IMR-90 (cell line): ENCODE measurements at regions not wholly inside any gene's neighbourhood (a gene's known extent, or its start where the extent isn't known, plus 50 kb on each side); places are given as distances from the start of the nearest gene placed in this dataset.

ENCODE experiments used
- ATAC-seq: fragments of 200-7000 bp; cut with Tn5 transposase; 2 replicates; pipeline ENCODE4 v1.9.1; 2020; ENCODE audit warnings: low read depth, mild to moderate bottlenecking, moderate library complexity
- BruUV-seq: library from RNA; stranded (reverse); fragments of 400-500 nt; replicated peaks from 2 replicates; lab custom pipeline; 2021; lab: Mats Ljungman, UMichigan
- CTCF ChIA-PET: fragments of 300-600 bp; formaldehyde crosslinking; extraction: SDS; loops from one replicate; lab custom pipeline; 2021; ENCODE audit warnings: antibody characterized with exemption; lab: Yijun Ruan, JAX
- POLR2A ChIA-PET: fragments of 300-600 bp; sonication (Branson Sonifier 250); formaldehyde crosslinking; loops from one replicate; lab custom pipeline; 2022; ENCODE audit warnings: antibody characterized with exemption; ENCODE audit not compliant: unreplicated experiment; lab: Charles Lee
- DNase-seq: peaks from one replicate; pipeline ENCODE4 v3.0.0; 2013
- H2AFZ ChIP-seq: replicated peaks from 2 replicates; pipeline ENCODE3; 2013; ENCODE audit warnings: low read length, mild to moderate bottlenecking; ENCODE audit not compliant: poor library complexity
- H2AK5ac ChIP-seq: 2 replicates; pipeline ENCODE4 v1.6.1; 2013; ENCODE audit warnings: low read depth, low read length, inconsistent platforms
- H2AK9ac ChIP-seq: replicated peaks from 2 replicates; pipeline ENCODE3; 2013; ENCODE audit warnings: mild to moderate bottlenecking, low read depth, low read length, moderate library complexity; ENCODE audit not compliant: poor library complexity
- H2BK120ac ChIP-seq: 2 replicates; pipeline ENCODE4 v1.6.1; 2013; ENCODE audit warnings: low read depth, low read length, inconsistent platforms
- H2BK15ac ChIP-seq: 3 replicates; pipeline ENCODE4 v1.6.1; 2013; ENCODE audit warnings: low read depth, low read length, inconsistent platforms
- H2BK20ac ChIP-seq: 2 replicates; pipeline ENCODE4 v1.6.1; 2013; ENCODE audit warnings: low read depth, mild to moderate bottlenecking, inconsistent platforms, low read length, moderate library complexity
- H2BK5ac ChIP-seq: 2 replicates; pipeline ENCODE4 v1.6.1; 2013; ENCODE audit warnings: mild to moderate bottlenecking, low read depth, low read length, inconsistent platforms; ENCODE audit not compliant: poor library complexity, severe bottlenecking
- H3K14ac ChIP-seq: replicated peaks from 2 replicates; pipeline ENCODE4 v1.6.1; 2013; ENCODE audit warnings: low read depth, low read length, inconsistent platforms
- H3K18ac ChIP-seq: 2 replicates; pipeline ENCODE4 v1.6.1; 2013; ENCODE audit warnings: low read depth, low read length, control low read depth
- H3K23ac ChIP-seq: 2 replicates; pipeline ENCODE4 v1.6.1; 2013; ENCODE audit warnings: low read depth, low read length, inconsistent platforms
- H3K27ac ChIP-seq: 2 replicates; pipeline ENCODE4 v1.5.1; 2013; ENCODE audit warnings: mild to moderate bottlenecking, control low read depth, low read length; ENCODE audit not compliant: insufficient read depth
- H3K27me3 ChIP-seq: 2 replicates; pipeline ENCODE4 v1.6.1; 2013; ENCODE audit warnings: low read length; ENCODE audit not compliant: control insufficient read depth, insufficient read depth
- H3K36me3 ChIP-seq: 2 replicates; pipeline ENCODE4 v1.6.1; 2013; ENCODE audit warnings: low read length, mixed read lengths; ENCODE audit not compliant: control insufficient read depth, insufficient read depth
- H3K4ac ChIP-seq: 2 replicates; pipeline ENCODE4 v1.6.1; 2013; ENCODE audit warnings: low read depth, low read length, inconsistent platforms
- H3K4me1 ChIP-seq: 2 replicates; pipeline ENCODE4 v1.6.1; 2013; ENCODE audit warnings: low read length, mixed read lengths; ENCODE audit not compliant: control insufficient read depth, insufficient read depth
- H3K4me2 ChIP-seq: 2 replicates; pipeline ENCODE4 v1.6.1; 2013; ENCODE audit warnings: low read depth, mild to moderate bottlenecking, control low read depth, low read length, moderate library complexity
- H3K4me3 ChIP-seq: 2 replicates; pipeline ENCODE4 v1.5.1; 2013; ENCODE audit warnings: low read depth, mild to moderate bottlenecking, control low read depth, low read length, moderate library complexity; ENCODE audit not compliant: insufficient read depth
- H3K56ac ChIP-seq: 2 replicates; pipeline ENCODE4 v1.6.1; 2013; ENCODE audit warnings: low read length, inconsistent platforms; ENCODE audit not compliant: insufficient read depth; ENCODE audit errors: extremely low read depth
- H3K79me1 ChIP-seq, 2 experiments: 2 replicates each; pipeline ENCODE4 v1.6.1; 2013; ENCODE audit warnings: low read length in 2 of 2, inconsistent platforms in 1 of 2, low read depth in 1 of 2
- H3K9ac ChIP-seq: 2 replicates; pipeline ENCODE4 v1.6.1; 2013; ENCODE audit warnings: low read depth, low read length, control low read depth
- H3K9me1 ChIP-seq: 2 replicates; pipeline ENCODE4 v1.6.1; 2013; ENCODE audit warnings: low read length, inconsistent platforms; ENCODE audit not compliant: insufficient read depth
- H3K9me3 ChIP-seq: 2 replicates; pipeline ENCODE4 v1.6.1; 2013; ENCODE audit warnings: low read length; ENCODE audit not compliant: control insufficient read depth, insufficient read depth
- H4K20me1 ChIP-seq: 2 replicates; pipeline ENCODE4 v1.6.1; 2013; ENCODE audit warnings: low read length, inconsistent platforms; ENCODE audit not compliant: insufficient read depth
- H4K5ac ChIP-seq: 2 replicates; pipeline ENCODE4 v1.6.1; 2013; ENCODE audit warnings: mild to moderate bottlenecking, low read depth, low read length, control low read depth
- H4K8ac ChIP-seq, 2 experiments: 2 replicates each; pipeline ENCODE4 v1.6.1; 2013; ENCODE audit warnings: low read depth in 2 of 2, low read length in 2 of 2, control low read depth in 1 of 2, inconsistent platforms in 1 of 2
- H4K91ac ChIP-seq: 2 replicates; pipeline ENCODE4 v1.6.1; 2013; ENCODE audit warnings: low read depth, low read length, inconsistent platforms; ENCODE audit not compliant: insufficient read depth
- BHLHE40 ChIP-seq: fragments of 150-350 bp; IDR thresholded peaks from 2 replicates; pipeline ENCODE4 v1.6.1; 2016; ENCODE audit warnings: mild to moderate bottlenecking, low read depth, low read length
- CEBPB ChIP-seq: IDR thresholded peaks from 2 replicates; pipeline ENCODE4 v1.6.1; 2012; ENCODE audit warnings: low read depth, low read length, improper control_type of control experiment
- CHD1 ChIP-seq: IDR thresholded peaks from 2 replicates; pipeline ENCODE4 v1.6.1; 2012; ENCODE audit warnings: low read depth, low read length, improper control_type of control experiment
- CTCF ChIP-seq: conservative IDR thresholded peaks from 2 replicates; pipeline ENCODE4 v1.5.1; 2012; ENCODE audit warnings: mild to moderate bottlenecking, low read depth, low read length, improper control_type of control experiment
- FOS ChIP-seq: fragments of 150-350 bp; IDR thresholded peaks from 2 replicates; pipeline ENCODE4 v1.6.1; 2016; ENCODE audit warnings: low read depth, low read length
- MAFK ChIP-seq: IDR thresholded peaks from 2 replicates; pipeline ENCODE4 v1.6.1; 2012; ENCODE audit warnings: low read depth, low read length, improper control_type of control experiment
- MAZ ChIP-seq: IDR thresholded peaks from 2 replicates; pipeline ENCODE4 v1.6.1; 2012; ENCODE audit warnings: low read depth, mild to moderate bottlenecking, low read length, improper control_type of control experiment, moderate library complexity, borderline replicate concordance
- MXI1 ChIP-seq: IDR thresholded peaks from 2 replicates; pipeline ENCODE4 v1.6.1; 2012; ENCODE audit warnings: low read depth, mild to moderate bottlenecking, low read length, moderate library complexity, borderline replicate concordance
- NFE2L2 ChIP-seq: fragments of 150-350 bp; IDR thresholded peaks from 2 replicates; pipeline ENCODE4 v1.6.1; 2016; ENCODE audit warnings: low read depth, mild to moderate bottlenecking, low read length
- POLR2A ChIP-seq: IDR thresholded peaks from 2 replicates; pipeline ENCODE4 v1.6.1; 2012; ENCODE audit warnings: mild to moderate bottlenecking, low read depth, low read length
- RAD21 ChIP-seq: IDR thresholded peaks from 2 replicates; pipeline ENCODE4 v1.6.1; 2012; ENCODE audit warnings: low read length, improper control_type of control experiment
- RCOR1 ChIP-seq: IDR thresholded peaks from 2 replicates; pipeline ENCODE4 v1.6.1; 2012; ENCODE audit warnings: mild to moderate bottlenecking, low read length, improper control_type of control experiment; ENCODE audit not compliant: insufficient replicate concordance
- SMC3 ChIP-seq: fragments of 150-350 bp; IDR thresholded peaks from 2 replicates; pipeline ENCODE4 v1.6.1; 2016; ENCODE audit warnings: low read depth, mild to moderate bottlenecking, antibody characterized with exemption, low read length, moderate library complexity
- USF2 ChIP-seq: fragments of 150-350 bp; IDR thresholded peaks from 2 replicates; pipeline ENCODE4 v1.6.1; 2017; ENCODE audit warnings: mild to moderate bottlenecking, antibody characterized with exemption, low read length, low read depth
- WGBS, 2 experiments: methylation state at CpG; one replicate each; pipeline versions ENCODE4 v1.1.5 to v1.1.7; 2013; ENCODE audit warnings: missing lambda C conversion rate in 2 of 2; ENCODE audit not compliant: insufficient read length in 1 of 2; ENCODE audit errors: extremely low coverage in 2 of 2; 5-methylcytosine and 5-hydroxymethylcytosine counted together
- dilution Hi-C: fragments of 300-500 bp; cut with HindIII; formaldehyde crosslinking; loops from one replicate; pipeline ENCODE4 v1.14.3; 2018; ENCODE audit warnings: low sequenced_read_pairs; ENCODE audit not compliant: unreplicated experiment
- in situ Hi-C: fragments of 300-500 bp; cut with MboI; formaldehyde crosslinking; loops from 3 replicates; pipeline ENCODE4 v1.14.3; 2019; ENCODE audit warnings: low sequenced_read_pairs, inconsistent platforms, mixed read lengths
- intact Hi-C: fragments of 100-400 bp; cut with micrococcal nuclease; formaldehyde crosslinking; loops from 2 replicates; pipeline ENCODE4 v1.10.0; 2022
- TF ChIP-seq, protein P1 (sequence below): fragments of 150-350 bp; IDR thresholded peaks from 2 replicates; pipeline ENCODE4 v1.6.1; 2016; ENCODE audit warnings: low read depth, mild to moderate bottlenecking, low read length, moderate library complexity, borderline replicate concordance

DNA sequence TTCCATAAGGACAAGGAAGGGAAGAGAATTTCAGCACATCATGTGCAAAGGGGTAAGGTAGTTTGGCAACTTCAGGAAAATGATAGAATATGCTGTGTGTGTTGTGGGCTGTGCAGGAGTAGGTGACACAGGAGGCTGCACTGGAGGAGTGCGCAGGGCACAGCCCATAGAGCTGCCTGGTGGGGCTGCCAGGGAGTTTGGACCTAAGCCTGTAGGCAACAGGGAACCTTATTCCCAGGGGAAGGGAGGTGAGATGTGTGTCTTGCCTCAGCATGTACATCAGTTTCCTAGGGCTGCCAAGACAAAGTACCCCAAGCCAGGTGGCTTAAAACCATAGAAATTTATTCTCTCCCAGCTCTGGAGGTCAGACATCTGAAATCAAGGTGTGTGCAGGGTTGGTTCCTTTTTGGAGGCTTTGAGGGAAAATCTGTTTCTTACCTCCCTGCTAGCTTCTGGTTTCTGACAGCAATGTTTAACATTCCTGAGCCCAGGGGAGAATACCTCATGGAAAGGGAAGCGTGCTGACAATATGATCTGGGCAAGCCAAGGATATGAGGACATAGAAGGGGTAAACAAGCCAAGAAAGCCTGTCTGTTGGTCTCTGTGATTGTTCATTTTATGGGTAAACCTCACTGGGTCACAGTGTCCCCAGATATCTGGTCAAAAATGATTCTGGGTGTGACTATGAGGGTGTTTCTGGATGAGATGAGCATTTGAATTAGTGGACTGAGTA, 174.0 kb upstream of the NTF3 start:
- Histone ChIP-seq H2AFZ (no peak overlapping the region), H2BK5ac (no peak overlapping the region), H2BK15ac (no peak overlapping the region), H3K4me2 (no peak overlapping the region), H3K56ac (no peak overlapping the region), H3K23ac (no peak overlapping the region), H4K20me1 (no peaks in the 10 kb centered on the region), H2AK9ac (no peak overlapping the region), H3K4ac (0 out of 2 replicates have a peak overlapping the region, but pooled peaks have one; percentile 5), H2BK120ac (peak overlapping the region; percentile 10), H3K4me3 (no peak overlapping the region), H3K18ac (no peak overlapping the region), H3K27me3 (no peaks in the 10 kb centered on the region), H2BK20ac (no peak overlapping the region), H3K79me1 (no peaks in the 10 kb centered on the region), H3K9me1 (peaks cover 14% of the 10 kb centered on the region), H3K14ac (no peak overlapping the region), H3K9ac (no peak overlapping the region), H2AK5ac (no peak overlapping the region; the same call in 1 of the 2 replicates), H4K91ac (no peak overlapping the region), H4K8ac (no peak overlapping the region), H3K4me1 (peaks cover 12% of the 10 kb centered on the region), H3K36me3 (no peaks in the 10 kb centered on the region), H3K27ac (no peak overlapping the region), H3K9me3 (no peaks in the 10 kb centered on the region), H4K5ac (no peak overlapping the region)
- BruUV-seq: no TSS peak
- CTCF ChIA-PET: no interaction called here
- no peak for ATAC-seq
- dilution Hi-C loops (no loop called here), intact Hi-C loops (no loop called here), in situ Hi-C loops (no loop called here)
- DNase-seq: no peak
- POLR2A ChIA-PET: no interaction called here
- TF ChIP-seq USF2 (no peak), SMC3 (no peak), BHLHE40 (no peak), MAFK (no peak), MAZ (no peak), MXI1 (no peak), NFE2L2 (no peak), CTCF (no peak), RAD21 (no peak), FOS (no peak), CHD1 (no peak), CEBPB (no peak), POLR2A (no peak), RCOR1 (no peak)
- TF ChIP-seq, protein P1, sequence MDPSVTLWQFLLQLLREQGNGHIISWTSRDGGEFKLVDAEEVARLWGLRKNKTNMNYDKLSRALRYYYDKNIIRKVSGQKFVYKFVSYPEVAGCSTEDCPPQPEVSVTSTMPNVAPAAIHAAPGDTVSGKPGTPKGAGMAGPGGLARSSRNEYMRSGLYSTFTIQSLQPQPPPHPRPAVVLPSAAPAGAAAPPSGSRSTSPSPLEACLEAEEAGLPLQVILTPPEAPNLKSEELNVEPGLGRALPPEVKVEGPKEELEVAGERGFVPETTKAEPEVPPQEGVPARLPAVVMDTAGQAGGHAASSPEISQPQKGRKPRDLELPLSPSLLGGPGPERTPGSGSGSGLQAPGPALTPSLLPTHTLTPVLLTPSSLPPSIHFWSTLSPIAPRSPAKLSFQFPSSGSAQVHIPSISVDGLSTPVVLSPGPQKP: no peak
- WGBS, 2 experiments: 90% methylated on average over 2 of the region's 2 CpGs; no CpG with 5 or more reads in 1 of the 2 experiments
